GM12875 (cell line): ENCODE measurements at regions not wholly inside any gene's neighbourhood (a gene's known extent, or its start where the extent isn't known, plus 50 kb on each side); places are given as distances from the start of the nearest gene placed in this dataset.

Experiments
- H3K4me3 ChIP-seq: one replicate; pipeline ENCODE4 v1.5.1; 2011; ENCODE audit warnings: low read depth, low read length, control low read depth
- CTCF ChIP-seq: IDR thresholded peaks from 2 replicates; pipeline ENCODE4 v1.5.1; 2011; ENCODE audit warnings: low read depth, mild to moderate bottlenecking, control low read depth, inconsistent platforms, low read length, moderate library complexity, borderline replicate concordance; ENCODE audit not compliant: insufficient read depth

- no peak for TF ChIP-seq CTCF
- no peak overlapping the region for H3K4me3 ChIP-seq
These were observed 90.8 kb upstream of the RBPJ start for GRCh38 chr4:26229974-26230373.

- H3K4me3 ChIP-seq = no peak overlapping the region
- no peak for TF ChIP-seq CTCF
These were observed 87.5 kb upstream of the RBPJ start for GRCh38 chr4:26233350-26233749.

GRCh38 chr4:26235500-26235899, 85.3 kb upstream of the RBPJ start:
- TF ChIP-seq CTCF = no peak
- H3K4me3 ChIP-seq = no peak overlapping the region

- H3K4me3 ChIP-seq = no peak overlapping the region
- no peak for TF ChIP-seq CTCF
These were observed 82.9 kb upstream of the RBPJ start for GRCh38 chr4:26237916-26238315.

GRCh38 chr4:26238426-26238777, 82.4 kb upstream of the RBPJ start:
- no peak overlapping the region for H3K4me3 ChIP-seq
- no peak for TF ChIP-seq CTCF

- no peak overlapping the region for H3K4me3 ChIP-seq
- TF ChIP-seq CTCF = no peak
These were observed 81.8 kb upstream of the RBPJ start for GRCh38 chr4:26238778-26239679.

- no peak overlapping the region for H3K4me3 ChIP-seq
- TF ChIP-seq CTCF = no peak
These were observed 81.0 kb upstream of the RBPJ start for GRCh38 chr4:26239801-26240200.
